ENCODE measurements at regions not wholly inside any gene's neighbourhood (a gene's known extent, or its start where the extent isn't known, plus 50 kb on each side); places are given as distances from the start of the nearest gene placed in this dataset.

- Histone ChIP-seq H2AFZ (ENCODE audit: low read depth, low read length) (no peak overlapping the region), H3K27me3 (ENCODE audit: control insufficient read depth in 2 of 2, insufficient read depth in 2 of 2, low read length in 2 of 2) (no peaks in the 10 kb centered on the region), H3K4me2 (ENCODE audit: insufficient read depth, low read length) (no peak overlapping the region), H3K9me1 (replicated peaks; ENCODE audit: control insufficient read depth, extremely low read depth, insufficient read depth, low read length) (no peaks in the 10 kb centered on the region), H3K4me1 (ENCODE audit: control insufficient read depth, extremely low read depth, insufficient read depth, low read length) (no peaks in the 10 kb centered on the region), H3K9me3 (replicated peaks; ENCODE audit: control insufficient read depth, insufficient read depth, low read length) (no peaks in the 10 kb centered on the region), H3K27ac (ENCODE audit: insufficient read depth, low read depth, low read length) (no peak overlapping the region), H3K36me3 (ENCODE audit: control insufficient read depth in 2 of 2, extremely low read depth in 1 of 2, insufficient read depth in 2 of 2, low read length in 2 of 2) (no peaks in the 10 kb centered on the region), H3K9ac (replicated peaks; ENCODE audit: extremely low read depth, insufficient read depth, low read length) (no peak overlapping the region), H3K4me3 (replicated peaks in 1 of 3; ENCODE audit: insufficient read depth in 1 of 3, low read depth in 1 of 3, low read length in 3 of 3) (no peak overlapping the region), H4K20me1 (replicated peaks; ENCODE audit: control insufficient read depth, extremely low read depth, insufficient read depth, low read length) (no peaks in the 10 kb centered on the region), H3K79me2 (ENCODE audit: control insufficient read depth, insufficient read depth, low read length) (no peaks in the 10 kb centered on the region)
- intact Hi-C loops (cut with micrococcal nuclease) (no loop called here), dilution Hi-C loops (cut with MboI; ENCODE audit: extremely low pct_ligation_motif_present, low sequenced_read_pairs) (no loop called here)
- DNase-seq (ENCODE audit: low read depth, low spot score): no peak
- TF ChIP-seq GATA2 (IDR thresholded peaks at IDR 0.05; ENCODE audit: insufficient read depth, insufficient read length, low read depth, low read length) (no peak), EZH2 (IDR thresholded peaks at IDR 0.05; ENCODE audit: borderline replicate concordance, low read depth, low read length, severe bottlenecking) (no peak), POLR2AphosphoS5 (IDR thresholded peaks at IDR 0.05; ENCODE audit: insufficient read depth, low read depth, low read length) (no peak), CTCF (IDR thresholded peaks at IDR 0.05; ENCODE audit: extremely low read depth in 1 of 2, insufficient read depth in 1 of 2, low read depth in 1 of 2, low read length in 2 of 2) (no peak), FOS (IDR thresholded peaks at IDR 0.05; ENCODE audit: borderline replicate concordance, insufficient read depth, low read length) (no peak), JUN (IDR thresholded peaks at IDR 0.05; ENCODE audit: borderline replicate concordance, insufficient read depth, insufficient read length, low read depth) (no peak), POLR2A (IDR thresholded peaks at IDR 0.05; ENCODE audit: low read depth, low read length) (no peak)
- TF ChIP-seq, protein P1, sequence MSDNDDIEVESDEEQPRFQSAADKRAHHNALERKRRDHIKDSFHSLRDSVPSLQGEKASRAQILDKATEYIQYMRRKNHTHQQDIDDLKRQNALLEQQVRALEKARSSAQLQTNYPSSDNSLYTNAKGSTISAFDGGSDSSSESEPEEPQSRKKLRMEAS (IDR thresholded peaks at IDR 0.05; ENCODE audit: insufficient read depth, insufficient read length): no peak
- FAIRE-seq: no peak
- ChIA-PET POLR2A (no interaction called here), CTCF (no interaction called here)
- no TSS peak for BruUV-seq (replicated peaks)
Observed at GRCh38 chr18:40314199-40314598, 1640.8 kb upstream of the PIK3C3 start.

Data from endothelial cell of umbilical vein (primary cell).